GM23338 (cell line): ENCODE measurements at regions not wholly inside any gene's neighbourhood (a gene's known extent, or its start where the extent isn't known, plus 50 kb on each side); places are given as distances from the start of the nearest gene placed in this dataset.

ENCODE experiments used
- CTCF ChIP-seq, 2 experiments: fragments of 200-600 bp in 1 of 2; sonication (generic) in 1 of 2; conservative IDR thresholded peaks; 2 replicates each; pipeline versions ENCODE4 v1.5.1 to v1.6.1; 2016 to 2017; ENCODE audit warnings: antibody characterized with exemption in 2 of 2, low read depth in 2 of 2, mild to moderate bottlenecking in 2 of 2, moderate library complexity in 1 of 2
- ETS1 ChIP-seq: IDR thresholded peaks from 2 replicates; pipeline ENCODE4 v1.6.1; 2016; ENCODE audit warnings: antibody characterized with exemption
- EZH2 ChIP-seq: fragments of 200-600 bp; sonication (generic); IDR thresholded peaks from one replicate; pipeline ENCODE4 v1.8.0; 2017; ENCODE audit warnings: antibody characterized with exemption, mild to moderate bottlenecking, low read depth; ENCODE audit not compliant: unreplicated experiment
- EZH2phosphoT487 ChIP-seq: fragments of 200-600 bp; sonication (generic); IDR thresholded peaks from one replicate; pipeline ENCODE4 v1.8.1; 2018; ENCODE audit warnings: antibody characterized with exemption; ENCODE audit not compliant: unreplicated experiment
- JUNB ChIP-seq: IDR thresholded peaks from one replicate; pipeline ENCODE4 v1.6.1; 2016; ENCODE audit warnings: antibody characterized with exemption; ENCODE audit not compliant: unreplicated experiment
- NANOG ChIP-seq: IDR thresholded peaks from 2 replicates; pipeline ENCODE4 v1.6.1; 2016; ENCODE audit warnings: antibody characterized with exemption, borderline replicate concordance
- POLR2AphosphoS5 ChIP-seq: IDR thresholded peaks from 2 replicates; pipeline ENCODE4 v1.6.1; 2016; ENCODE audit warnings: antibody characterized with exemption, low read depth
- REST ChIP-seq: IDR thresholded peaks from one replicate; pipeline ENCODE4 v1.6.1; 2018; ENCODE audit warnings: antibody characterized with exemption; ENCODE audit not compliant: unreplicated experiment
- STAT1 ChIP-seq: IDR thresholded peaks from one replicate; pipeline ENCODE4 v1.6.1; 2016; ENCODE audit warnings: antibody characterized with exemption; ENCODE audit not compliant: unreplicated experiment
- ZNF114 ChIP-seq: fragments of 250-450 bp; sonication (Bioruptor Pico); IDR thresholded peaks from 2 replicates; pipeline ENCODE4 v1.5.0; 2020; ENCODE audit warnings: mild to moderate bottlenecking, moderate library complexity
- ZNF331 ChIP-seq: fragments of 250-450 bp; sonication (Bioruptor Pico); IDR thresholded peaks from 2 replicates; pipeline ENCODE4 v1.5.0; 2020; ENCODE audit warnings: low read depth, mild to moderate bottlenecking, moderate library complexity

GRCh38 chr10:44185315-44185666 lies 199.6 kb downstream of the CXCL12 start:
- TF ChIP-seq CTCF (conservative IDR thresholded peaks at IDR 0.05; ENCODE audit: low read depth in 2 of 2) (no peak), POLR2AphosphoS5 (no peak), EZH2 (no peak), EZH2phosphoT487 (no peak), JUNB (no peak), REST (no peak), ZNF114 (CRISPR knock-in tag) (no peak), STAT1 (no peak), ETS1 (no peak), ZNF331 (no peak), NANOG (no peak)
